ENCODE measurements at regions not wholly inside any gene's neighbourhood (a gene's known extent, or its start where the extent isn't known, plus 50 kb on each side); places are given as distances from the start of the nearest gene placed in this dataset.

DNA sequence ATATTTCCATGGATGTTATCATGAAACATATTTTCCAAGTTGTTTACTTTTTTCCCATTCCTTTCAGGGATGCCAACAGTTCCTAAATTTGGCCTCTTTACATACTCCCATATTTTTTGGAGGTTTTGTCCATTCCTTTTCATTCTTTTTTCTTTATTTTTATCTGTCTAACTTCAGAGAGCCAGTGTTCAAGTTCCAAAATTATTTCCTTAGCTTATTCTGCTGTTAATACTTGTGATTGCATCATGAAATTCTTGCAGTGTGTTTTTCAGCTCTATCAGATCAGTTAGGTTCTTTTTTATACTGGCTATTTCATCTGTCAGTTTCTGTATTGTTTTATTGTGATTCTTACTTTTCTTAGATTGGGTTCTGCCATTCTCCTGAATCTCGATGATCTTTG lies 89.9 kb upstream of the TCF21 start:
- Histone ChIP-seq H3K9ac (ENCODE audit: low read length) (no peak overlapping the region), H3K36me3 (ENCODE audit: insufficient read depth, low read length) (no peaks in the 10 kb centered on the region), H3K9me2 (replicated peaks; ENCODE audit: insufficient read depth, low read length) (no peaks in the 10 kb centered on the region), H3K9me3 (ENCODE audit: low read length) (no peaks in the 10 kb centered on the region), H3K27me3 (ENCODE audit: low read length) (no peaks in the 10 kb centered on the region), H3K79me2 (ENCODE audit: low read length) (no peaks in the 10 kb centered on the region), H3K27ac (ENCODE audit: low read length) (no peak overlapping the region), H3K4me2 (ENCODE audit: low read depth, low read length, poor library complexity, severe bottlenecking) (no peak overlapping the region), H2AFZ (ENCODE audit: low read length) (no peak overlapping the region), H4K20me1 (ENCODE audit: insufficient read depth, low read depth, low read length) (no peaks in the 10 kb centered on the region), H3K4me1 (ENCODE audit: low read length) (no peaks in the 10 kb centered on the region), H3K4me3 (ENCODE audit: low read length) (no peak overlapping the region)
- DNase-seq, result no peak

DNA sequence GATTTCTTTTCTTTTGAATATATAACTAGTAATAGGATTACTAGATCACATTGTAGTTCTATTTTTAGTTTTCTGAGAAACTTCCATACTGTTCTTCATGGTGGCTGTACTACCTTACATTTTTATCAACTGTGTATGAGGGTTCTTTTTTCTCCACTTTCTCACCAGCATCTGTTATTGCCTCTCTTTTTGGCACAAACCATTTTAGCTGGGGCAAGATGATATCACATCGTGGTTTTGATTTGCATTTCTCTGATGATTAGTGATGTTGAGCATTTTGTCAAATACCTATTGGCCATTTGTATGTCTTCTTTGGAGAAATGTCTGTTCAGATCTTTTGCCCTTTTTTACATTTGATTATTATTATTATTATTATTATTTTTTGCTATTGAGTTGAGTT lies 86.1 kb upstream of the TCF21 start:
- H3K4me3 ChIP-seq (ENCODE audit: low read length), result no peak overlapping the region
- H3K9me2 ChIP-seq (replicated peaks; ENCODE audit: insufficient read depth, low read length), result no peaks in the 10 kb centered on the region
- H3K27me3 ChIP-seq (ENCODE audit: low read length), result no peaks in the 10 kb centered on the region
- H3K27ac ChIP-seq (ENCODE audit: low read length), result no peak overlapping the region
- H3K79me2 ChIP-seq (ENCODE audit: low read length), result no peaks in the 10 kb centered on the region
- no peak overlapping the region for H3K4me2 ChIP-seq (ENCODE audit: low read depth, low read length, poor library complexity, severe bottlenecking)
- no peaks in the 10 kb centered on the region for H3K9me3 ChIP-seq (ENCODE audit: low read length)
- no peak overlapping the region for H3K9ac ChIP-seq (ENCODE audit: low read length)
- peaks cover 7% of the 10 kb centered on the region for H3K4me1 ChIP-seq (ENCODE audit: low read length)
- no peak for DNase-seq
- no peak overlapping the region for H2AFZ ChIP-seq (ENCODE audit: low read length)
- no peaks in the 10 kb centered on the region for H3K36me3 ChIP-seq (ENCODE audit: insufficient read depth, low read length)
- H4K20me1 ChIP-seq (ENCODE audit: insufficient read depth, low read depth, low read length), result no peaks in the 10 kb centered on the region

- no peak overlapping the region for H3K9ac ChIP-seq (ENCODE audit: low read length)
- no peak overlapping the region for H2AFZ ChIP-seq (ENCODE audit: low read length)
- no peaks in the 10 kb centered on the region for H3K27me3 ChIP-seq (ENCODE audit: low read length)
- H3K4me1 ChIP-seq (ENCODE audit: low read length), result peaks cover 7% of the 10 kb centered on the region
- H3K4me3 ChIP-seq (ENCODE audit: low read length), result no peak overlapping the region
- no peaks in the 10 kb centered on the region for H3K79me2 ChIP-seq (ENCODE audit: low read length)
- no peaks in the 10 kb centered on the region for H3K9me3 ChIP-seq (ENCODE audit: low read length)
- H3K4me2 ChIP-seq (ENCODE audit: low read depth, low read length, poor library complexity, severe bottlenecking), result no peak overlapping the region
- H3K9me2 ChIP-seq (replicated peaks; ENCODE audit: insufficient read depth, low read length), result no peaks in the 10 kb centered on the region
- H3K36me3 ChIP-seq (ENCODE audit: insufficient read depth, low read length), result no peaks in the 10 kb centered on the region
- no peak for DNase-seq
- no peak overlapping the region for H3K27ac ChIP-seq (ENCODE audit: low read length)
- H4K20me1 ChIP-seq (ENCODE audit: insufficient read depth, low read depth, low read length), result no peaks in the 10 kb centered on the region
Measured at GRCh38 chr6:133804265-133804664, 84.6 kb upstream of the TCF21 start.

GRCh38 chr6:133805876-133806275 lies 83.0 kb upstream of the TCF21 start:
- Histone ChIP-seq H3K4me1 (ENCODE audit: low read length) (peaks cover 7% of the 10 kb centered on the region), H3K36me3 (ENCODE audit: insufficient read depth, low read length) (no peaks in the 10 kb centered on the region), H3K9me2 (replicated peaks; ENCODE audit: insufficient read depth, low read length) (no peaks in the 10 kb centered on the region), H3K4me2 (ENCODE audit: low read depth, low read length, poor library complexity, severe bottlenecking) (no peak overlapping the region), H4K20me1 (ENCODE audit: insufficient read depth, low read depth, low read length) (no peaks in the 10 kb centered on the region), H3K9ac (ENCODE audit: low read length) (no peak overlapping the region), H3K9me3 (ENCODE audit: low read length) (no peaks in the 10 kb centered on the region), H3K4me3 (ENCODE audit: low read length) (no peak overlapping the region), H2AFZ (ENCODE audit: low read length) (no peak overlapping the region), H3K79me2 (ENCODE audit: low read length) (no peaks in the 10 kb centered on the region), H3K27ac (ENCODE audit: low read length) (no peak overlapping the region), H3K27me3 (ENCODE audit: low read length) (no peaks in the 10 kb centered on the region)
- peak; percentile 56 for DNase-seq

- H3K79me2 ChIP-seq (ENCODE audit: low read length), result no peaks in the 10 kb centered on the region
- H2AFZ ChIP-seq (ENCODE audit: low read length), result no peak overlapping the region
- no peaks in the 10 kb centered on the region for H3K36me3 ChIP-seq (ENCODE audit: insufficient read depth, low read length)
- H3K4me1 ChIP-seq (ENCODE audit: low read length), result peaks cover 7% of the 10 kb centered on the region
- no peak overlapping the region for H3K4me3 ChIP-seq (ENCODE audit: low read length)
- H3K4me2 ChIP-seq (ENCODE audit: low read depth, low read length, poor library complexity, severe bottlenecking), result no peak overlapping the region
- no peak for DNase-seq
- H3K9me3 ChIP-seq (ENCODE audit: low read length), result no peaks in the 10 kb centered on the region
- H3K9ac ChIP-seq (ENCODE audit: low read length), result no peak overlapping the region
- no peak overlapping the region for H3K27ac ChIP-seq (ENCODE audit: low read length)
- no peaks in the 10 kb centered on the region for H3K27me3 ChIP-seq (ENCODE audit: low read length)
- H3K9me2 ChIP-seq (replicated peaks; ENCODE audit: insufficient read depth, low read length), result no peaks in the 10 kb centered on the region
- no peaks in the 10 kb centered on the region for H4K20me1 ChIP-seq (ENCODE audit: insufficient read depth, low read depth, low read length)
Measured at GRCh38 chr6:133806382-133807140, 82.4 kb upstream of the TCF21 start.

DNA sequence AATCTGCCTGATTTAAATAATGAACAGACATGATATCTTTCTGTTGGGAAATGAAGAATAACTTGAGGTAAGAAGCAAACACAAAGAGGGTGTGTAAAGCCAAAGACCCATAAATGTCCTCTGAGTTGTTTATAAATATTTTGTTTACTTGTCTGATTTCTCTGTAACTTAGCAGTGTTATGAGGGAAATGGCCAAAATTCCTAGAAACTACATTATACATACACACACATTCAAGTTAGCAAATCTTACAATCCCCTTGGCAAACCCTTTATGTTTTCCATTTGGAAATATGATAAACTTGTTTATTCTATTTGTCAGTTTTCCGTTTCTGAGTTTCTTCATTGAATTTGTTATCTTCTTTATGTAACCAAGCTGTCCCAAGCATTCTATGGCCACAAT lies 81.4 kb upstream of the TCF21 start:
- Histone ChIP-seq H3K4me1 (ENCODE audit: low read length) (peaks cover 7% of the 10 kb centered on the region), H3K9ac (ENCODE audit: low read length) (no peak overlapping the region), H3K27me3 (ENCODE audit: low read length) (no peaks in the 10 kb centered on the region), H3K4me3 (ENCODE audit: low read length) (no peak overlapping the region), H3K79me2 (ENCODE audit: low read length) (no peaks in the 10 kb centered on the region), H3K9me2 (replicated peaks; ENCODE audit: insufficient read depth, low read length) (no peaks in the 10 kb centered on the region), H4K20me1 (ENCODE audit: insufficient read depth, low read depth, low read length) (no peaks in the 10 kb centered on the region), H3K9me3 (ENCODE audit: low read length) (no peaks in the 10 kb centered on the region), H2AFZ (ENCODE audit: low read length) (no peak overlapping the region), H3K4me2 (ENCODE audit: low read depth, low read length, poor library complexity, severe bottlenecking) (no peak overlapping the region), H3K27ac (ENCODE audit: low read length) (no peak overlapping the region), H3K36me3 (ENCODE audit: insufficient read depth, low read length) (no peaks in the 10 kb centered on the region)
- no peak for DNase-seq

- H3K36me3 ChIP-seq (ENCODE audit: insufficient read depth, low read length), result no peaks in the 10 kb centered on the region
- no peak overlapping the region for H3K4me2 ChIP-seq (ENCODE audit: low read depth, low read length, poor library complexity, severe bottlenecking)
- no peaks in the 10 kb centered on the region for H3K27me3 ChIP-seq (ENCODE audit: low read length)
- DNase-seq, result no peak
- H3K9me2 ChIP-seq (replicated peaks; ENCODE audit: insufficient read depth, low read length), result no peaks in the 10 kb centered on the region
- H3K27ac ChIP-seq (ENCODE audit: low read length), result no peak overlapping the region
- no peaks in the 10 kb centered on the region for H3K9me3 ChIP-seq (ENCODE audit: low read length)
- no peak overlapping the region for H2AFZ ChIP-seq (ENCODE audit: low read length)
- H3K4me1 ChIP-seq (ENCODE audit: low read length), result peaks cover 7% of the 10 kb centered on the region
- H4K20me1 ChIP-seq (ENCODE audit: insufficient read depth, low read depth, low read length), result no peaks in the 10 kb centered on the region
- no peaks in the 10 kb centered on the region for H3K79me2 ChIP-seq (ENCODE audit: low read length)
- H3K9ac ChIP-seq (ENCODE audit: low read length), result no peak overlapping the region
- no peak overlapping the region for H3K4me3 ChIP-seq (ENCODE audit: low read length)
Measured at GRCh38 chr6:133809406-133809805, 79.5 kb upstream of the TCF21 start.

DNA sequence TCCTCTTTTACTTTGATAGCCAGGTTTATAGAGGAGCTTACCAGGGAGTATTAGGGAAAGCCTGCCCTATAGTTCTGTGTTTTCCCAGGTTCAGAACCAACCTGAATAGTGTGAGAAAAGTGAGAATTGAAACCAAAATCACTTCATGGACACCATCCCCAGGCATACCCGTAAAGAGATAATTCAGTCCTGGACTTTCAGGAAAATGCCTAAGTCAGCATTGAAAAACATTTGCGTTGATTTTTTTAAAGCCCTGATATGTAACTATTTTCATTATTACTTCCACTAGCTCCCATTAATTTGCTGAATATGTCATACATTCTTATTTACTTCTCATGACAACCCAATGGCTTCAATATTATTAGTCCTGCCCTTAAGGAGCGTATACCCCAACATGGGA lies 77.4 kb upstream of the TCF21 start:
- H3K4me3 ChIP-seq (ENCODE audit: low read length), result no peak overlapping the region
- no peaks in the 10 kb centered on the region for H3K79me2 ChIP-seq (ENCODE audit: low read length)
- H3K4me1 ChIP-seq (ENCODE audit: low read length), result no peaks in the 10 kb centered on the region
- no peaks in the 10 kb centered on the region for H4K20me1 ChIP-seq (ENCODE audit: insufficient read depth, low read depth, low read length)
- no peak overlapping the region for H3K4me2 ChIP-seq (ENCODE audit: low read depth, low read length, poor library complexity, severe bottlenecking)
- H3K9me2 ChIP-seq (replicated peaks; ENCODE audit: insufficient read depth, low read length), result no peaks in the 10 kb centered on the region
- DNase-seq, result no peak
- H3K27me3 ChIP-seq (ENCODE audit: low read length), result no peaks in the 10 kb centered on the region
- H3K9ac ChIP-seq (ENCODE audit: low read length), result no peak overlapping the region
- H3K9me3 ChIP-seq (ENCODE audit: low read length), result no peaks in the 10 kb centered on the region
- no peaks in the 10 kb centered on the region for H3K36me3 ChIP-seq (ENCODE audit: insufficient read depth, low read length)
- H3K27ac ChIP-seq (ENCODE audit: low read length), result no peak overlapping the region
- H2AFZ ChIP-seq (ENCODE audit: low read length), result no peak overlapping the region

All from Karpas-422 (cell line).